Astrocyte (in vitro differentiated cells and primary cell): ENCODE measurements at regions not wholly inside any gene's neighbourhood (a gene's known extent, or its start where the extent isn't known, plus 50 kb on each side); places are given as distances from the start of the nearest gene placed in this dataset.

Source experiments
- DNase-seq: peaks from one replicate; pipeline ENCODE4 v3.0.0-alpha.2; 2010; ENCODE audit warnings: low read depth
- FAIRE-seq: peaks from 2 replicates; lab custom pipeline; 2011; peaks lifted over from hg19 to GRCh38; lab: Jason Lieb, UNC
- H2AFZ ChIP-seq: 2 replicates; pipeline ENCODE4 v1.6.0; 2012; ENCODE audit warnings: low read depth, low read length, inconsistent platforms
- H3K27ac ChIP-seq: 2 replicates; pipeline ENCODE4 v1.5.1; 2011; ENCODE audit warnings: low read depth, low read length, inconsistent platforms
- H3K27me3 ChIP-seq: 2 replicates; pipeline ENCODE4 v1.6.0; 2011; ENCODE audit warnings: low read length, inconsistent platforms; ENCODE audit not compliant: insufficient read depth
- H3K36me3 ChIP-seq: 2 replicates; pipeline ENCODE4 v1.5.1; 2011; ENCODE audit warnings: low read length, inconsistent platforms; ENCODE audit not compliant: insufficient read depth
- H3K4me1 ChIP-seq: 2 replicates; pipeline ENCODE4 v1.5.1; 2011; ENCODE audit warnings: low read length, inconsistent platforms; ENCODE audit not compliant: insufficient read depth
- H3K4me2 ChIP-seq: 2 replicates; pipeline ENCODE4 v1.6.0; 2012; ENCODE audit warnings: low read length, inconsistent platforms
- H3K4me3 ChIP-seq: 2 replicates; pipeline ENCODE4 v1.5.1; 2011; ENCODE audit warnings: low read depth, mild to moderate bottlenecking, low read length, inconsistent platforms; ENCODE audit not compliant: insufficient read depth
- H3K79me2 ChIP-seq: 2 replicates; pipeline ENCODE4 v1.6.0; 2012; ENCODE audit warnings: mild to moderate bottlenecking, low read length, inconsistent platforms; ENCODE audit not compliant: insufficient read depth
- H3K9ac ChIP-seq: 2 replicates; pipeline ENCODE4 v1.6.0; 2012; ENCODE audit warnings: mild to moderate bottlenecking, low read length, inconsistent platforms
- H3K9me3 ChIP-seq: 2 replicates; pipeline ENCODE4 v1.5.1; 2012; ENCODE audit warnings: low read depth, mild to moderate bottlenecking, low read length, inconsistent platforms; ENCODE audit not compliant: insufficient read depth
- H4K20me1 ChIP-seq: 2 replicates; pipeline ENCODE4 v1.6.0; 2012; ENCODE audit warnings: low read length, inconsistent platforms; ENCODE audit not compliant: insufficient read depth
- H3K27ac Mint-ChIP-seq: one replicate; pipeline ENCODE4 v1.8.0; 2021; ENCODE audit warnings: mild to moderate bottlenecking, mixed read lengths; ENCODE audit not compliant: unreplicated experiment
- H3K27me3 Mint-ChIP-seq: one replicate; pipeline ENCODE4 v1.8.0; 2021; ENCODE audit warnings: low read depth, mixed read lengths; ENCODE audit not compliant: unreplicated experiment
- H3K36me3 Mint-ChIP-seq: one replicate; pipeline ENCODE4 v1.8.0; 2021; ENCODE audit warnings: low read depth, mixed read lengths; ENCODE audit not compliant: unreplicated experiment
- H3K4me1 Mint-ChIP-seq: one replicate; pipeline ENCODE4 v1.8.0; 2021; ENCODE audit warnings: low read depth, mixed read lengths; ENCODE audit not compliant: unreplicated experiment
- H3K4me3 Mint-ChIP-seq: one replicate; pipeline ENCODE4 v1.8.0; 2021; ENCODE audit warnings: mild to moderate bottlenecking, moderate library complexity, mixed read lengths; ENCODE audit not compliant: unreplicated experiment
- H3K9me3 Mint-ChIP-seq: one replicate; pipeline ENCODE4 v1.8.0; 2021; ENCODE audit warnings: mild to moderate bottlenecking, mixed read lengths; ENCODE audit not compliant: unreplicated experiment
- EZH2 ChIP-seq: IDR thresholded peaks from 2 replicates; pipeline ENCODE4 v1.6.1; 2012; ENCODE audit warnings: mild to moderate bottlenecking, low read length, inconsistent platforms; ENCODE audit not compliant: insufficient read depth
- TF ChIP-seq, protein P1 (sequence below): IDR thresholded peaks from 2 replicates; pipeline ENCODE4 v1.5.1; 2011; ENCODE audit warnings: low read depth, mild to moderate bottlenecking, inconsistent platforms, low read length, moderate library complexity; ENCODE audit not compliant: insufficient read depth

GRCh38 chr2:76307495-76307894 lies 596.8 kb upstream of the GCFC2 start:
- no peaks in the 10 kb centered on the region for H3K4me1 ChIP-seq
- peaks cover 2% of the 10 kb centered on the region for H3K4me1 Mint-ChIP-seq
- H3K27me3 ChIP-seq = no peaks in the 10 kb centered on the region
- H3K9me3 ChIP-seq = no peaks in the 10 kb centered on the region
- peaks cover 2% of the 10 kb centered on the region for H3K27me3 Mint-ChIP-seq
- no peaks in the 10 kb centered on the region for H3K36me3 ChIP-seq
- H3K4me2 ChIP-seq = no peak overlapping the region
- DNase-seq (no peak), FAIRE-seq (no peak)
- H3K27ac ChIP-seq = no peak overlapping the region
- H3K79me2 ChIP-seq = no peaks in the 10 kb centered on the region
- H3K9ac ChIP-seq = no peak overlapping the region
- no peak overlapping the region for H3K27ac Mint-ChIP-seq
- H3K4me3 ChIP-seq = no peak overlapping the region
- H3K36me3 Mint-ChIP-seq = no peaks in the 10 kb centered on the region
- no peak overlapping the region for H3K4me3 Mint-ChIP-seq
- no peaks in the 10 kb centered on the region for H3K9me3 Mint-ChIP-seq
- H2AFZ ChIP-seq = no peak overlapping the region
- TF ChIP-seq EZH2 = no peak
- TF ChIP-seq, protein P1, sequence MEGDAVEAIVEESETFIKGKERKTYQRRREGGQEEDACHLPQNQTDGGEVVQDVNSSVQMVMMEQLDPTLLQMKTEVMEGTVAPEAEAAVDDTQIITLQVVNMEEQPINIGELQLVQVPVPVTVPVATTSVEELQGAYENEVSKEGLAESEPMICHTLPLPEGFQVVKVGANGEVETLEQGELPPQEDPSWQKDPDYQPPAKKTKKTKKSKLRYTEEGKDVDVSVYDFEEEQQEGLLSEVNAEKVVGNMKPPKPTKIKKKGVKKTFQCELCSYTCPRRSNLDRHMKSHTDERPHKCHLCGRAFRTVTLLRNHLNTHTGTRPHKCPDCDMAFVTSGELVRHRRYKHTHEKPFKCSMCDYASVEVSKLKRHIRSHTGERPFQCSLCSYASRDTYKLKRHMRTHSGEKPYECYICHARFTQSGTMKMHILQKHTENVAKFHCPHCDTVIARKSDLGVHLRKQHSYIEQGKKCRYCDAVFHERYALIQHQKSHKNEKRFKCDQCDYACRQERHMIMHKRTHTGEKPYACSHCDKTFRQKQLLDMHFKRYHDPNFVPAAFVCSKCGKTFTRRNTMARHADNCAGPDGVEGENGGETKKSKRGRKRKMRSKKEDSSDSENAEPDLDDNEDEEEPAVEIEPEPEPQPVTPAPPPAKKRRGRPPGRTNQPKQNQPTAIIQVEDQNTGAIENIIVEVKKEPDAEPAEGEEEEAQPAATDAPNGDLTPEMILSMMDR = no peak
- no peaks in the 10 kb centered on the region for H4K20me1 ChIP-seq

GRCh38 chr2:76298041-76298440 lies 587.3 kb upstream of the GCFC2 start:
- no peak overlapping the region for H3K27ac ChIP-seq
- H3K79me2 ChIP-seq = no peaks in the 10 kb centered on the region
- H3K4me1 ChIP-seq = no peaks in the 10 kb centered on the region
- H3K9me3 ChIP-seq = no peaks in the 10 kb centered on the region
- H2AFZ ChIP-seq = no peak overlapping the region
- Mint-ChIP-seq H3K4me3 (no peak overlapping the region), H3K36me3 (no peaks in the 10 kb centered on the region), H3K27me3 (peaks cover 3% of the 10 kb centered on the region), H3K9me3 (no peaks in the 10 kb centered on the region), H3K4me1 (peaks cover 4% of the 10 kb centered on the region), H3K27ac (no peak overlapping the region)
- FAIRE-seq (no peak), DNase-seq (no peak)
- no peaks in the 10 kb centered on the region for H3K27me3 ChIP-seq
- no peak overlapping the region for H3K9ac ChIP-seq
- H3K4me3 ChIP-seq = no peak overlapping the region
- no peak for TF ChIP-seq EZH2
- TF ChIP-seq, protein P1 = no peak
- H3K36me3 ChIP-seq = no peaks in the 10 kb centered on the region
- H3K4me2 ChIP-seq = no peak overlapping the region
- no peaks in the 10 kb centered on the region for H4K20me1 ChIP-seq

GRCh38 chr2:76296438-76296837 lies 585.7 kb upstream of the GCFC2 start:
- Histone ChIP-seq H3K27ac (no peak overlapping the region), H3K4me2 (no peak overlapping the region), H3K9me3 (no peaks in the 10 kb centered on the region), H2AFZ (no peak overlapping the region), H3K4me3 (no peak overlapping the region), H4K20me1 (no peaks in the 10 kb centered on the region), H3K4me1 (no peaks in the 10 kb centered on the region), H3K9ac (no peak overlapping the region), H3K36me3 (no peaks in the 10 kb centered on the region), H3K79me2 (no peaks in the 10 kb centered on the region), H3K27me3 (no peaks in the 10 kb centered on the region)
- no peak overlapping the region for H3K27ac Mint-ChIP-seq
- no peak for TF ChIP-seq EZH2
- TF ChIP-seq, protein P1 = no peak
- H3K27me3 Mint-ChIP-seq = peaks cover 5% of the 10 kb centered on the region
- no peaks in the 10 kb centered on the region for H3K9me3 Mint-ChIP-seq
- DNase-seq (no peak), FAIRE-seq (no peak)
- H3K4me1 Mint-ChIP-seq = peaks cover 5% of the 10 kb centered on the region
- no peaks in the 10 kb centered on the region for H3K36me3 Mint-ChIP-seq
- H3K4me3 Mint-ChIP-seq = no peak overlapping the region
